ENCODE measurements at regions not wholly inside any gene's neighbourhood (a gene's known extent, or its start where the extent isn't known, plus 50 kb on each side); places are given as distances from the start of the nearest gene placed in this dataset.
"Not testable (repeated sequence)": the region's sequence is repeated elsewhere in the genome, so short reads cannot be mapped to it uniquely, and the experiment has no call there.

DNA sequence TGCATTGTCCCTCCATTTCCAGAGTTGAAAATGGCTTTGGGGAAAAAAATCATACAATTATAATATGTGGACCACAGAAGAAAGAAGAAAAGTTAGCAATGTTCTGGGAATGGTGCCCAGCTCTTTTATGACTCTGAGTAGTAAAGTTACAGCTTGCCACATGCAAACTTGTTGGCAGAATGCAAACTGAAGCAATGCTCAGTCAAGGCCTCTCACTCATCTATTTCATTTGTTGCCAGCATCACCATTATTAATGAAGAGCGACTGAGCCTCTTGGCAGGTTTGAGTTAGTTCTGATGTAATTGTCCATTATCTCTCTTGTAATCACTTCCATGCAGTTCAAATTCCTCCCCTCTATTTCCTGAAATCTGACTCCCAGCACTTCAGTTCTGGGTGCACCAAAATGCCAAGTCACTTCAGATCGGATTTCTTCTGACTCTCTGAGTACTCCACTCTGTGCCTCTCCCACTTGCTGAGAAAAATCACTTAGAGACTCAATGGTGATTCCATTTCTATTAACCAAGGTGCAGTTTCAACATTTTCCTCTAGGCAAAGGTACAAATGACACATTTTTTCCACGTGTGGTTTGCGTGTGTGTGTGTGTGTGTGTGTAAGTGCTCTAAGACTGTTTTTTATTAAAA is 154.4 kb upstream of the STMND1 start:
- Mint-ChIP-seq H3K4me3 (no peak overlapping the region), H3K27me3 (ENCODE audit: low read depth) (peaks cover 85% of the 10 kb centered on the region), H3K9me3 (no peaks in the 10 kb centered on the region), H3K27ac (no peak overlapping the region), H3K4me1 (ENCODE audit: low read depth) (peaks cover 39% of the 10 kb centered on the region), H3K36me3 (ENCODE audit: insufficient read depth in 2 of 2) (no peaks in the 10 kb centered on the region)
- ATAC-seq (replicated peaks in 1 of 2) = no peak
- DNase-seq = no peak

DNA sequence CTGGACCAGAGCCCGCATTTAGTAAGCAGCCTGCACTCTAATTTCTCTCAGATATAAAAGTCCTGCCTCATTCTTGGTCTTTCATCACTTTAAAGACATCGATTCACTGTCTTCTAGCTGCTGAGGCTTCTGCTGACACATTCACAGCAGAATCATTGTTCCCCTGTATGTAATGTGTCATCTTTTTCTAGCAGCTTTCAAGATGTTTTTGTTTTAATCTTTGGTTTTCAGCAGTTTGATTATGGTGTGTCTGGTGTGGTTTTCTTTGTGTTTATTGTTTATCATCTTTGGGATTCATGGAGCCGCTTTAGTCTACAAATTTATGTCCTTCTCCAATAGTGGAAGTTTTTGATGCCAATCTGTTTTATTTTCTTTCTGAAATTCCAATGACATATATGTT is 157.3 kb upstream of the STMND1 start:
- ATAC-seq (replicated peaks in 1 of 2) (no peak), DNase-seq (no peak)
- Mint-ChIP-seq H3K4me1 (ENCODE audit: low read depth) (peaks cover 19% of the 10 kb centered on the region), H3K27ac (no peak overlapping the region), H3K9me3 (no peaks in the 10 kb centered on the region), H3K4me3 (no peak overlapping the region), H3K36me3 (ENCODE audit: insufficient read depth in 2 of 2) (no peaks in the 10 kb centered on the region), H3K27me3 (ENCODE audit: low read depth) (peaks cover 93% of the 10 kb centered on the region)

GRCh38 chr6:16939839-16940238 is 162.0 kb upstream of the STMND1 start:
- H3K27me3 Mint-ChIP-seq (ENCODE audit: low read depth) = peaks cover 77% of the 10 kb centered on the region
- no peak overlapping the region for H3K27ac Mint-ChIP-seq
- H3K4me3 Mint-ChIP-seq = no peak overlapping the region
- H3K9me3 Mint-ChIP-seq = no peaks in the 10 kb centered on the region
- ATAC-seq (replicated peaks in 1 of 2) (no peak), DNase-seq (no peak)
- no peaks in the 10 kb centered on the region for H3K36me3 Mint-ChIP-seq (ENCODE audit: insufficient read depth in 2 of 2)
- H3K4me1 Mint-ChIP-seq (ENCODE audit: low read depth) = no peaks in the 10 kb centered on the region

- no peaks in the 10 kb centered on the region for H3K9me3 Mint-ChIP-seq
- no peaks in the 10 kb centered on the region for H3K36me3 Mint-ChIP-seq (ENCODE audit: insufficient read depth in 2 of 2)
- no peak overlapping the region for H3K4me3 Mint-ChIP-seq
- DNase-seq = no peak
- ATAC-seq (replicated peaks in 1 of 2) = no peak
- H3K4me1 Mint-ChIP-seq (ENCODE audit: low read depth) = no peaks in the 10 kb centered on the region
- no peak overlapping the region for H3K27ac Mint-ChIP-seq
- H3K27me3 Mint-ChIP-seq (ENCODE audit: low read depth) = peaks cover 78% of the 10 kb centered on the region
These were observed 162.5 kb upstream of the STMND1 start for GRCh38 chr6:16939351-16939750.

DNA sequence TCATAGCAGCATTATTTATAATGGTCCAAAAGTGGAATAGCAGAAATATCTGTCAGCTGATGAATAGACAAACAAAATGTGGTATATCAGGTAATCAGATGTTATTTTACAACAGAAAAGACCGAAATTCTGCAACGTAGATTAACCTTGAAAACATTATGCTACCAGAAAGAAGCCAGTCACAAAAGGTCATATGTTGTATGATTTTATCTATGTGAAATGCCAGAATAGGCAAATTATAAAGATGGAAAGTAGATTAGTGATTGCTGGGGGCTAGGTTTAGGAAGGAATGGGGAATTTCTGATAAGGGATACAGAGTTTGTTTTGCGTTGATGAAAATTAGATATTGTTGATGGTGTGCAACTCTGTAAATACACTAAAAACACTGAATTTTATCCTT is 165.0 kb upstream of the STMND1 start:
- Mint-ChIP-seq H3K4me3 (no peak overlapping the region), H3K27ac (no peak overlapping the region), H3K9me3 (no peaks in the 10 kb centered on the region), H3K27me3 (ENCODE audit: low read depth) (peaks cover 63% of the 10 kb centered on the region), H3K4me1 (ENCODE audit: low read depth) (peaks cover 6% of the 10 kb centered on the region), H3K36me3 (ENCODE audit: insufficient read depth in 2 of 2) (no peaks in the 10 kb centered on the region)
- ATAC-seq (replicated peaks in 1 of 2) = no peak
- no peak for DNase-seq

GRCh38 chr6:16933961-16934360 is 167.9 kb upstream of the STMND1 start:
- Mint-ChIP-seq H3K27me3 (ENCODE audit: low read depth) (peaks cover 34% of the 10 kb centered on the region), H3K36me3 (ENCODE audit: insufficient read depth in 2 of 2) (no peaks in the 10 kb centered on the region), H3K27ac (no peak overlapping the region), H3K9me3 (peaks cover 0 to 4% of the 10 kb centered on the region in 2 donors), H3K4me3 (no peak overlapping the region), H3K4me1 (ENCODE audit: low read depth) (peaks cover 6% of the 10 kb centered on the region)
- ATAC-seq (replicated peaks in 1 of 2) = no peak
- no peak for DNase-seq

DNA sequence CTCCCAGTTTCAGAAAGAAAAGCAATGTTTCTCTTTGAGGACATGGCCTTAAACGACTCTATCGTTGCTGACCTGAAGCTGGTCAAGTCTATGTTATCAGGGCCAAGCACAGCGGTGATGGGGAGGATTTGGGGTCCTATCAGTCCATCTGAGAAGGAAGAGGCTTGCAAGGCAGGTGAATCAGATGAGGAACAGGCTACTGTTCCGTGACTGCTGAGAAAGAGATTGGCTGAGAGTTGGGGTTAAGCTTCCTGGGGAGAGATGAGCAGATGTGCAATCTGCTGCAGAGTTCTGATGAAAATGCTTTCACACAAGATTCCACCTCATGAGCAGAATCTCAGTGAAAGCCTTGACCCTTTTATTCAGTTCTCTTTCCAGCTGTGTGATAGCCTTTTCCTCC is 168.3 kb upstream of the STMND1 start:
- Mint-ChIP-seq H3K27me3 (ENCODE audit: low read depth) (peaks cover 30% of the 10 kb centered on the region), H3K9me3 (peaks cover 0 to 4% of the 10 kb centered on the region in 2 donors), H3K4me3 (peak overlapping the region in 1 of 2 donors; percentile 45), H3K27ac (no peak overlapping the region), H3K4me1 (ENCODE audit: low read depth) (peaks cover 6% of the 10 kb centered on the region), H3K36me3 (ENCODE audit: insufficient read depth in 2 of 2) (no peaks in the 10 kb centered on the region)
- DNase-seq = no peak
- peak in 1 of 2 donors; percentile 42 for ATAC-seq (replicated peaks in 1 of 2)

GRCh38 chr6:16932920-16933319 is 168.9 kb upstream of the STMND1 start:
- no peak for DNase-seq
- no peak for ATAC-seq (replicated peaks in 1 of 2)
- no peak overlapping the region for H3K27ac Mint-ChIP-seq
- peaks cover 0 to 4% of the 10 kb centered on the region in 2 donors for H3K9me3 Mint-ChIP-seq
- H3K36me3 Mint-ChIP-seq (ENCODE audit: insufficient read depth in 2 of 2) = no peaks in the 10 kb centered on the region
- no peak overlapping the region for H3K4me3 Mint-ChIP-seq
- H3K4me1 Mint-ChIP-seq (ENCODE audit: low read depth) = peaks cover 6% of the 10 kb centered on the region
- peaks cover 33% of the 10 kb centered on the region for H3K27me3 Mint-ChIP-seq (ENCODE audit: low read depth)

DNA sequence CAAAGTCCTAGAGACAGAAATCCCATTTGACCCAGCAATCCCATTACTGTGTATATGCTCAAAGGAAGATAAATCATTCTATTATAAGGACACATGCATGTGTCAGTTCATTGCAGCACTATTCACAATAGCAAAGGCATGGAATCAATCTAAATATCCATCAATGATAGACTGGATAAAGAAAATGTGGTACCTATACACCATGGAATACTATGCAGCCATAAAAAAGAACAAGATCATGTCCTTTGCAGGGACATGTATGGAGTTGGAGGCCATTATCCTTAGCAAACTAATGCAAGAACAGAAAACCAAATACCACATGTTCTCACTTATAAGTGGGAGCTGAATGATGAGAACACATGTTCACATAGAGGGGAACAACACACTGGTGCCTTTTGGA is 169.8 kb upstream of the ATXN1 start:
- H3K9me3 Mint-ChIP-seq; H3K4me3 Mint-ChIP-seq; ATAC-seq (replicated peaks in 1 of 2); H3K4me1 Mint-ChIP-seq (ENCODE audit: low read depth); H3K36me3 Mint-ChIP-seq (ENCODE audit: insufficient read depth in 2 of 2); DNase-seq; H3K27ac Mint-ChIP-seq: not testable (repeated sequence)
- H3K27me3 Mint-ChIP-seq (ENCODE audit: low read depth) = peaks cover 38% of the 10 kb centered on the region

DNA sequence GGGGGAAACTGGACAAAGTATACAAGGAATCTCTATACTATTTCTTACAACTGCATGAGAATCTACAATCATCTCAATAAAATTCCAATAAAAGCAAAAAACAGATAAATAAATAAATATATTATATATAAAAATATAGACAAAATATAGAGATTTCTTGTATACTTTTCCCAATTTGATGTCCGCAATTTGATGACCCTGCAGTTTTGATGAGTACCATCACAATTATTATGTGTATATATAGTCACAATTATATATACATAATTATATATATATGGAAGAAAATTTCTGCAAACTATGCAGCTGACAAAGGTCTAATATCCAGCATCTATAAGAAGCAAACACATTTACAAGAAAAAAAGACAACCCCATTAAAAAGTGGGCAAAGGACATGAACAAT is 169.2 kb upstream of the ATXN1 start:
- peaks cover 38% of the 10 kb centered on the region for H3K27me3 Mint-ChIP-seq (ENCODE audit: low read depth)
- no peak overlapping the region for H3K4me3 Mint-ChIP-seq
- H3K36me3 Mint-ChIP-seq (ENCODE audit: insufficient read depth in 2 of 2) = no peaks in the 10 kb centered on the region
- DNase-seq (no peak), ATAC-seq (replicated peaks in 1 of 2) (no peak)
- no peak overlapping the region for H3K27ac Mint-ChIP-seq
- peaks cover 6% of the 10 kb centered on the region for H3K4me1 Mint-ChIP-seq (ENCODE audit: low read depth)
- peaks cover 0 to 4% of the 10 kb centered on the region in 2 donors for H3K9me3 Mint-ChIP-seq

- no peak overlapping the region for H3K27ac Mint-ChIP-seq
- peaks cover 33% of the 10 kb centered on the region for H3K27me3 Mint-ChIP-seq (ENCODE audit: low read depth)
- no peak for ATAC-seq (replicated peaks in 1 of 2)
- H3K4me3 Mint-ChIP-seq = no peak overlapping the region
- H3K36me3 Mint-ChIP-seq (ENCODE audit: insufficient read depth in 2 of 2) = no peaks in the 10 kb centered on the region
- H3K9me3 Mint-ChIP-seq = peaks cover 0 to 4% of the 10 kb centered on the region in 2 donors
- H3K4me1 Mint-ChIP-seq (ENCODE audit: low read depth) = peaks cover 6% of the 10 kb centered on the region
- DNase-seq = no peak
These were observed 168.5 kb upstream of the ATXN1 start for GRCh38 chr6:16929809-16930208.

GRCh38 chr6:16928387-16928786 is 167.1 kb upstream of the ATXN1 start:
- DNase-seq (no peak), ATAC-seq (replicated peaks in 1 of 2) (no peak)
- H3K9me3 Mint-ChIP-seq = peaks cover 0 to 6% of the 10 kb centered on the region in 2 donors
- no peaks in the 10 kb centered on the region for H3K36me3 Mint-ChIP-seq (ENCODE audit: insufficient read depth in 2 of 2)
- H3K4me1 Mint-ChIP-seq (ENCODE audit: low read depth) = peaks cover 2% of the 10 kb centered on the region
- H3K4me3 Mint-ChIP-seq = no peak overlapping the region
- H3K27ac Mint-ChIP-seq = no peak overlapping the region
- H3K27me3 Mint-ChIP-seq (ENCODE audit: low read depth) = peaks cover 25% of the 10 kb centered on the region

GRCh38 chr6:16927205-16927604 is 165.9 kb upstream of the ATXN1 start:
- Mint-ChIP-seq H3K4me1 (ENCODE audit: low read depth) (no peaks in the 10 kb centered on the region), H3K27me3 (ENCODE audit: low read depth) (peaks cover 33% of the 10 kb centered on the region), H3K36me3 (ENCODE audit: insufficient read depth in 2 of 2) (no peaks in the 10 kb centered on the region), H3K4me3 (no peak overlapping the region), H3K27ac (no peak overlapping the region), H3K9me3 (peaks cover 0 to 6% of the 10 kb centered on the region in 2 donors)
- ATAC-seq (replicated peaks in 1 of 2) (no peak), DNase-seq (no peak)

- H3K9me3 Mint-ChIP-seq = peaks cover 0 to 1% of the 10 kb centered on the region in 2 donors
- H3K4me3 Mint-ChIP-seq = no peak overlapping the region
- H3K36me3 Mint-ChIP-seq (ENCODE audit: insufficient read depth in 2 of 2) = no peaks in the 10 kb centered on the region
- no peak overlapping the region for H3K27ac Mint-ChIP-seq
- H3K4me1 Mint-ChIP-seq (ENCODE audit: low read depth) = no peaks in the 10 kb centered on the region
- no peak for ATAC-seq (replicated peaks in 1 of 2)
- no peak for DNase-seq
- H3K27me3 Mint-ChIP-seq (ENCODE audit: low read depth) = peaks cover 33% of the 10 kb centered on the region
These were observed 164.2 kb upstream of the ATXN1 start for GRCh38 chr6:16925461-16925860.
